Neural progenitor cell (in vitro differentiated cells): ENCODE measurements at regions not wholly inside any gene's neighbourhood (a gene's known extent, or its start where the extent isn't known, plus 50 kb on each side); places are given as distances from the start of the nearest gene placed in this dataset.

Source experiments
- CTCF ChIP-seq: fragments of 200-600 bp; sonication (generic); IDR thresholded peaks from 2 replicates; pipeline ENCODE4 v1.5.1; 2017; ENCODE audit warnings: antibody characterized with exemption, mild to moderate bottlenecking
- EZH2 ChIP-seq: fragments of 200-600 bp; sonication (generic); IDR thresholded peaks from 2 replicates; pipeline ENCODE4 v1.6.1; 2017; ENCODE audit warnings: antibody characterized with exemption, mild to moderate bottlenecking, moderate library complexity

DNA sequence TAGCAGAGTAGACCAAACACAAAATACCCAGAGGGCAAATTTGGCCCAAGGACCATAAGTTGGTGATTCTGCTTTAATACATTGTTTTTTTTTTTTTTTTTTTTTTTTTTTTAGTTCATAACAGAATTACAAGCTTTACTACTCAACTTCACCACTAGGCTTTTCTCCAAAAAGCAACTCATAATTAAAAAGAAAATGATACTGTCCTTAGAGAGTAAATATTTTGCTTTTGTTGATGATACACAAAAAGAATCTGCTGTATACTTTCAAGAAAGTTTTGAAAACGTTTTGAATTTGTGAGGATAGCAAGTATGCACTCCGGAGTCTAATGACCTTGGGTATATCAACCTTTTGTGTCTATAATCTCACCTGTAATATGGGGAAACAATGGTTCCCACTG is 68.9 kb upstream of the LMO3 start:
- TF ChIP-seq CTCF = no peak
- TF ChIP-seq EZH2 = no peak
